ENCODE measurements at regions not wholly inside any gene's neighbourhood (a gene's known extent, or its start where the extent isn't known, plus 50 kb on each side); places are given as distances from the start of the nearest gene placed in this dataset.

DNA sequence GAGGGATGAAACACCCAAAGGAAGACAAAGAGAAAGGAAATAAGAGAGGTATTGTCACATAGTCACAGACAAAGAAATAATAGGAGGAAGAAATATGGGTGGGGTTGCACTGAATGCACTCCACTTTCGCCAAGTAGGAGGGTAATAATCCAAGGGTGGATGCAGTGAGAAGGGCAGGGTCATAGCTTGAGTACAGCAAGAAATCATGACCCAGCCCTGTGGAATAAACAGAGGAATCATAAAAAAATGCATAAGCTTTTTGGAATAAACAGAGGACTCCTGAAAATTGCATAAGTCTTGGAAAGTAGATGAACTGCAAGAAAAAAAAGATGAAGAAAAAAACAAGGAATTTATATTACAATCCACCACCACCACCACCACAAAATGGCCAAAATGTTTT lies 53.1 kb upstream of the CD55 start (continued):
- TF ChIP-seq RB1 (IDR thresholded peaks at IDR 0.05; ENCODE audit: borderline replicate concordance) (no peak), SREBF2 (IDR thresholded peaks at IDR 0.05; ENCODE audit: low read length) (no peak), HDAC6 (IDR thresholded peaks at IDR 0.05; ENCODE audit: unreplicated experiment) (no peak)
- TF ChIP-seq, protein P1, sequence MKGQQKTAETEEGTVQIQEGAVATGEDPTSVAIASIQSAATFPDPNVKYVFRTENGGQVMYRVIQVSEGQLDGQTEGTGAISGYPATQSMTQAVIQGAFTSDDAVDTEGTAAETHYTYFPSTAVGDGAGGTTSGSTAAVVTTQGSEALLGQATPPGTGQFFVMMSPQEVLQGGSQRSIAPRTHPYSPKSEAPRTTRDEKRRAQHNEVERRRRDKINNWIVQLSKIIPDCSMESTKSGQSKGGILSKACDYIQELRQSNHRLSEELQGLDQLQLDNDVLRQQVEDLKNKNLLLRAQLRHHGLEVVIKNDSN (IDR thresholded peaks at IDR 0.05; ENCODE audit: borderline replicate concordance, extremely low read length, insufficient read depth, low read depth, low read length): no peak

DNA sequence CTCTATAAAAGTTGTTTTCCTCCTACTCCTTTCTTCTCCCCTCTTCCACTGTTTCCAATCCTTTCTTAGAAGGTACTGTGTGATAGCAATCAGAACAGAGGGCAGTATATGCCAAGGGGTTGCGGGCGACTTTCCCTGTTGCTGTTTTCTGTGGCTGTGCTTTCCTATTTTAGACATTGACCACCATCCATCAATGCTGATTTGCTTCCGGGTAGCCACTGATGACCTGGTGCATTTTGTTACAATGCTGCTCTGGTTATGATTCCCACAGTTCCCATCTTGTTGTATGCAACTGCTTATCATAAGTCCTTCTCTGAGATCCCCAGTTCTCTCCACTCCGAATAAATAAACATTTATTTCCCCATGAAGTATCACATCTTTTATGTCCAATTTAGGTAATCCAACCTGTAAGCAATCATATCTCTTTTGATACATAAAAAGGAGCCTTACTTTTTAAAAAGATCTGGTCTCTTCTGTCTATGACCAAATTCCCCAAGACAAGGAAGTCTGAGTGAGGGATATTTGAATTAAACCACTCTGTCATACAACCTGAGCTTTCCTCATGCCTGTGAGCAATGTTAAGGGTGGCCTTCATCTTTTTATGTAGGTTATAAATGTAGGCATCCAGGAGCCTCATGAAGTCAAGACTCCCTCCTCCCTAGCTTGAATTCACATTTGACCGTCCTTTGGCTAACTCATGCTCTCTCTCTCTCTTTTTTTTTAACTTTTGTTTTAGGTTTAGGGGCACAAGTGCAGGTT lies 52.5 kb upstream of the CD55 start:
- H3K36me3 ChIP-seq (ENCODE audit: control insufficient read depth in 2 of 2, insufficient read depth in 2 of 2, low read length in 1 of 2): no peaks in the 10 kb centered on the region
- intact Hi-C loops (cut with micrococcal nuclease; ENCODE audit: unreplicated experiment): no loop called here

More for the DNA sequence above, 52.5 kb upstream of the CD55 start:
- in situ Hi-C loops (cut with MboI): no loop called here
- H3K27ac ChIP-seq (ENCODE audit: control insufficient read depth, insufficient read depth): no peak overlapping the region
- SMC1A ChIA-PET (ENCODE audit: uncharacterized antibody, unreplicated experiment): no interaction called here
- no peaks in the 10 kb centered on the region for H3K4me1 ChIP-seq (ENCODE audit: control insufficient read depth, insufficient read depth, low read length)
- no peak overlapping the region for H3K4me2 ChIP-seq (ENCODE audit: control insufficient read depth, insufficient read depth)
- no TSS peak for BruUV-seq (replicated peaks)
- no peak for DNase-seq (ENCODE audit: low read depth, low spot score)
- CTCF ChIA-PET: no interaction called here
- FAIRE-seq: no peak
- no peaks in the 10 kb centered on the region for H4K20me1 ChIP-seq (ENCODE audit: control insufficient read depth, insufficient read depth)
- H2AFZ ChIP-seq (ENCODE audit: control insufficient read depth, low read depth, low read length): no peak overlapping the region
- H3K27me3 ChIP-seq (replicated peaks in 1 of 2; ENCODE audit: control insufficient read depth in 2 of 2, insufficient read depth in 2 of 2, low read length in 1 of 2): no peaks in the 10 kb centered on the region; a peak in 1 of 4 replicates
- RAD21 ChIA-PET (ENCODE audit: unreplicated experiment): no interaction called here
- H3K79me2 ChIP-seq (ENCODE audit: control insufficient read depth, insufficient read depth, low read length): no peaks in the 10 kb centered on the region
- no peak overlapping the region for H3K9ac ChIP-seq (ENCODE audit: control insufficient read depth, insufficient read depth, low read length)
- POLR2A ChIA-PET: no interaction called here
- TF ChIP-seq, protein P2, sequence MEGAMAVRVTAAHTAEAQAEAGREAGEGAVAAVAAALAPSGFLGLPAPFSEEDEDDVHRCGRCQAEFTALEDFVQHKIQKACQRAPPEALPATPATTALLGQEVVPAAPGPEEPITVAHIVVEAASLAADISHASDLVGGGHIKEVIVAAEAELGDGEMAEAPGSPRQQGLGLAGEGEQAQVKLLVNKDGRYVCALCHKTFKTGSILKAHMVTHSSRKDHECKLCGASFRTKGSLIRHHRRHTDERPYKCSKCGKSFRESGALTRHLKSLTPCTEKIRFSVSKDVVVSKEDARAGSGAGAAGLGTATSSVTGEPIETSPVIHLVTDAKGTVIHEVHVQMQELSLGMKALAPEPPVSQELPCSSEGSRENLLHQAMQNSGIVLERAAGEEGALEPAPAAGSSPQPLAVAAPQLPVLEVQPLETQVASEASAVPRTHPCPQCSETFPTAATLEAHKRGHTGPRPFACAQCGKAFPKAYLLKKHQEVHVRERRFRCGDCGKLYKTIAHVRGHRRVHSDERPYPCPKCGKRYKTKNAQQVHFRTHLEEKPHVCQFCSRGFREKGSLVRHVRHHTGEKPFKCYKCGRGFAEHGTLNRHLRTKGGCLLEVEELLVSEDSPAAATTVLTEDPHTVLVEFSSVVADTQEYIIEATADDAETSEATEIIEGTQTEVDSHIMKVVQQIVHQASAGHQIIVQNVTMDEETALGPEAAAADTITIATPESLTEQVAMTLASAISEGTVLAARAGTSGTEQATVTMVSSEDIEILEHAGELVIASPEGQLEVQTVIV (IDR thresholded peaks at IDR 0.05; ENCODE audit: borderline replicate concordance, partially characterized antibody): no peak
- no peak for TF ChIP-seq MTA2 (IDR thresholded peaks at IDR 0.05; ENCODE audit: low read depth)
- no peak for TF ChIP-seq RAD51 (IDR thresholded peaks at IDR 0.05)
- TF ChIP-seq, protein P3, sequence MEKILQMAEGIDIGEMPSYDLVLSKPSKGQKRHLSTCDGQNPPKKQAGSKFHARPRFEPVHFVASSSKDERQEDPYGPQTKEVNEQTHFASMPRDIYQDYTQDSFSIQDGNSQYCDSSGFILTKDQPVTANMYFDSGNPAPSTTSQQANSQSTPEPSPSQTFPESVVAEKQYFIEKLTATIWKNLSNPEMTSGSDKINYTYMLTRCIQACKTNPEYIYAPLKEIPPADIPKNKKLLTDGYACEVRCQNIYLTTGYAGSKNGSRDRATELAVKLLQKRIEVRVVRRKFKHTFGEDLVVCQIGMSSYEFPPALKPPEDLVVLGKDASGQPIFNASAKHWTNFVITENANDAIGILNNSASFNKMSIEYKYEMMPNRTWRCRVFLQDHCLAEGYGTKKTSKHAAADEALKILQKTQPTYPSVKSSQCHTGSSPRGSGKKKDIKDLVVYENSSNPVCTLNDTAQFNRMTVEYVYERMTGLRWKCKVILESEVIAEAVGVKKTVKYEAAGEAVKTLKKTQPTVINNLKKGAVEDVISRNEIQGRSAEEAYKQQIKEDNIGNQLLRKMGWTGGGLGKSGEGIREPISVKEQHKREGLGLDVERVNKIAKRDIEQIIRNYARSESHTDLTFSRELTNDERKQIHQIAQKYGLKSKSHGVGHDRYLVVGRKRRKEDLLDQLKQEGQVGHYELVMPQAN (conservative IDR thresholded peaks at IDR 0.05): no peak
- TF ChIP-seq NFYA (IDR thresholded peaks at IDR 0.05; ENCODE audit: borderline replicate concordance, low read depth, low read length): no peak
- TF ChIP-seq, protein P4, sequence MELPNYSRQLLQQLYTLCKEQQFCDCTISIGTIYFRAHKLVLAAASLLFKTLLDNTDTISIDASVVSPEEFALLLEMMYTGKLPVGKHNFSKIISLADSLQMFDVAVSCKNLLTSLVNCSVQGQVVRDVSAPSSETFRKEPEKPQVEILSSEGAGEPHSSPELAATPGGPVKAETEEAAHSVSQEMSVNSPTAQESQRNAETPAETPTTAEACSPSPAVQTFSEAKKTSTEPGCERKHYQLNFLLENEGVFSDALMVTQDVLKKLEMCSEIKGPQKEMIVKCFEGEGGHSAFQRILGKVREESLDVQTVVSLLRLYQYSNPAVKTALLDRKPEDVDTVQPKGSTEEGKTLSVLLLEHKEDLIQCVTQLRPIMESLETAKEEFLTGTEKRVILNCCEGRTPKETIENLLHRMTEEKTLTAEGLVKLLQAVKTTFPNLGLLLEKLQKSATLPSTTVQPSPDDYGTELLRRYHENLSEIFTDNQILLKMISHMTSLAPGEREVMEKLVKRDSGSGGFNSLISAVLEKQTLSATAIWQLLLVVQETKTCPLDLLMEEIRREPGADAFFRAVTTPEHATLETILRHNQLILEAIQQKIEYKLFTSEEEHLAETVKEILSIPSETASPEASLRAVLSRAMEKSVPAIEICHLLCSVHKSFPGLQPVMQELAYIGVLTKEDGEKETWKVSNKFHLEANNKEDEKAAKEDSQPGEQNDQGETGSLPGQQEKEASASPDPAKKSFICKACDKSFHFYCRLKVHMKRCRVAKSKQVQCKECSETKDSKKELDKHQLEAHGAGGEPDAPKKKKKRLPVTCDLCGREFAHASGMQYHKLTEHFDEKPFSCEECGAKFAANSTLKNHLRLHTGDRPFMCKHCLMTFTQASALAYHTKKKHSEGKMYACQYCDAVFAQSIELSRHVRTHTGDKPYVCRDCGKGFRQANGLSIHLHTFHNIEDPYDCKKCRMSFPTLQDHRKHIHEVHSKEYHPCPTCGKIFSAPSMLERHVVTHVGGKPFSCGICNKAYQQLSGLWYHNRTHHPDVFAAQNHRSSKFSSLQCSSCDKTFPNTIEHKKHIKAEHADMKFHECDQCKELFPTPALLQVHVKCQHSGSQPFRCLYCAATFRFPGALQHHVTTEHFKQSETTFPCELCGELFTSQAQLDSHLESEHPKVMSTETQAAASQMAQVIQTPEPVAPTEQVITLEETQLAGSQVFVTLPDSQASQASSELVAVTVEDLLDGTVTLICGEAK (IDR thresholded peaks at IDR 0.05; ENCODE audit: borderline replicate concordance): no peak
- no peak for TF ChIP-seq TCF7 (IDR thresholded peaks at IDR 0.05; ENCODE audit: borderline replicate concordance)
- H3K9me3 ChIP-seq (replicated peaks; ENCODE audit: control insufficient read depth, insufficient read depth, low read length): no peaks in the 10 kb centered on the region
- no peak overlapping the region for H3K4me3 ChIP-seq
- 61% methylated on average over 5 of the region's 5 CpGs for WGBS (ENCODE audit: insufficient coverage, insufficient replicate concordance, low lambda C conversion rate, missing lambda C conversion rate)
- no peak for ATAC-seq

All from GM12878 (cell line).